Smooth muscle cell (in vitro differentiated cells): ENCODE measurements at regions not wholly inside any gene's neighbourhood (a gene's known extent, or its start where the extent isn't known, plus 50 kb on each side); places are given as distances from the start of the nearest gene placed in this dataset.

Source experiments
- DNase-seq: peaks from one replicate; lab custom pipeline; 2025; ENCODE audit not compliant: unreplicated experiment; lab: John Stamatoyannopoulos, UW
- H2AFZ ChIP-seq: fragments of 200-600 bp; sonication (generic); 2 replicates; pipeline ENCODE4 v1.6.0; 2016; ENCODE audit warnings: antibody characterized with exemption, low read depth, mild to moderate bottlenecking
- H3F3A ChIP-seq: fragments of 200-600 bp; sonication (generic); 2 replicates; pipeline ENCODE4 v1.6.0; 2017; ENCODE audit warnings: antibody characterized with exemption, low read depth
- H3K27ac ChIP-seq: fragments of 200-600 bp; sonication (generic); 2 replicates; pipeline ENCODE4 v1.5.1; 2016; ENCODE audit warnings: low read depth, mild to moderate bottlenecking
- H3K27me3 ChIP-seq: fragments of 200-600 bp; sonication (generic); 2 replicates; pipeline ENCODE4 v1.6.1; 2016; ENCODE audit warnings: low read depth, mild to moderate bottlenecking
- H3K36me3 ChIP-seq: fragments of 200-600 bp; sonication (generic); 2 replicates; pipeline ENCODE4 v1.5.1; 2016; ENCODE audit warnings: low read depth
- H3K4me1 ChIP-seq: fragments of 200-600 bp; sonication (generic); 2 replicates; pipeline ENCODE4 v1.5.1; 2016; ENCODE audit warnings: low read depth
- H3K4me2 ChIP-seq: fragments of 200-600 bp; sonication (generic); 2 replicates; pipeline ENCODE4 v1.6.0; 2016; ENCODE audit warnings: mild to moderate bottlenecking
- H3K4me3 ChIP-seq: fragments of 200-600 bp; sonication (generic); 2 replicates; pipeline ENCODE4 v1.5.1; 2016; ENCODE audit warnings: mild to moderate bottlenecking
- H3K79me2 ChIP-seq: fragments of 200-600 bp; sonication (generic); 2 replicates; pipeline ENCODE4 v1.6.0; 2016; ENCODE audit warnings: low read depth, mild to moderate bottlenecking
- H3K9ac ChIP-seq: fragments of 200-600 bp; sonication (generic); 2 replicates; pipeline ENCODE4 v1.6.0; 2016; ENCODE audit warnings: low read depth
- H3K9me3 ChIP-seq: fragments of 200-600 bp; sonication (generic); replicated peaks from 2 replicates; pipeline ENCODE4 v1.5.1; 2016; ENCODE audit warnings: low read depth
- H4K20me1 ChIP-seq: fragments of 200-600 bp; sonication (generic); 2 replicates; pipeline ENCODE4 v1.6.0; 2016; ENCODE audit warnings: low read depth
- CTCF ChIP-seq: fragments of 200-600 bp; sonication (generic); IDR thresholded peaks from 2 replicates; pipeline ENCODE4 v1.5.1; 2017; ENCODE audit warnings: borderline replicate concordance, mild to moderate bottlenecking, antibody characterized with exemption; ENCODE audit not compliant: insufficient read depth, poor library complexity, severe bottlenecking
- WGBS: methylation state at CpG from one replicate; pipeline ENCODE4 v1.1.7; 2016; ENCODE audit warnings: low lambda C conversion rate; 5-methylcytosine and 5-hydroxymethylcytosine counted together

- no peak overlapping the region for H2AFZ ChIP-seq
- no peaks in the 10 kb centered on the region for H3F3A ChIP-seq
- no peak overlapping the region for H3K9ac ChIP-seq
- H3K4me2 ChIP-seq, result no peak overlapping the region
- no peak for DNase-seq
- no peaks in the 10 kb centered on the region for H3K27me3 ChIP-seq
- no peak for TF ChIP-seq CTCF
- H3K9me3 ChIP-seq, result no peaks in the 10 kb centered on the region
- WGBS, result 84% methylated on average over 2 of the region's 2 CpGs
- no peaks in the 10 kb centered on the region for H4K20me1 ChIP-seq
- H3K4me3 ChIP-seq, result no peak overlapping the region
- H3K4me1 ChIP-seq, result no peaks in the 10 kb centered on the region
- H3K36me3 ChIP-seq, result no peaks in the 10 kb centered on the region
- no peaks in the 10 kb centered on the region for H3K79me2 ChIP-seq
- no peak overlapping the region for H3K27ac ChIP-seq
Measured at GRCh38 chr13:107675847-107676550, 539.3 kb downstream of the LIG4 start.

DNA sequence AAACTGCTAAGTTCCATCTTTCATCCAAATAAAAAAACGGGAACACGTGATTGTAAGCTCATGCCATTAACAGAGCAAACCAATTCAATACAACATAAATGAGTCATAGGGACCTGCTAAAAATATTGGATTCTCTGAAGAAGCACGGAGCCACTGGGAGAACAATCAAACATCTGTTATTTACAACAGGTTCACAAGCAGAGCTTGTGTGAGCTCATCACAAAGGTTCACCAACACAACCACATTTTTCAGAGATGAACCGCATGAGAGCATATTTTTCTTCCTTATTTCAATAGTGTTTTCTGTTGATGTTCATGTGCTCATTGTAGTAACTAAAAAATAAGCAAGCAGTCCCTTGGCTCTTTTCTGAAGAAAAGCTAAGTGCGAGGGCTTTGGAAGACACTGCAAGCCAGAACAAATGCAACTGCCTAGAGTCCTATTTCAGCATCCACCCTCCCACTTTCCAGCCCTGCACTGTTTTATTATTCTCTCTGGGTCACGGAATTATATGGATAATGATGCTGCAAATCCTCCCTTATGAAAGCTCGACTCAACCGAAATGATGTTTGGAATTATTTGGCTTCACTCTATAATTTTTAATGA lies 545.8 kb downstream of the LIG4 start:
- H3K36me3 ChIP-seq, result no peaks in the 10 kb centered on the region
- TF ChIP-seq CTCF, result no peak
- no peak for DNase-seq

GRCh38 chr13:107665926-107666458 lies 549.3 kb downstream of the LIG4 start:
- Histone ChIP-seq H4K20me1 (no peaks in the 10 kb centered on the region), H3K9me3 (no peaks in the 10 kb centered on the region), H3K79me2 (no peaks in the 10 kb centered on the region), H3K36me3 (no peaks in the 10 kb centered on the region), H3K27ac (no peak overlapping the region), H3K4me3 (no peak overlapping the region), H3K4me1 (no peaks in the 10 kb centered on the region), H3K9ac (no peak overlapping the region), H2AFZ (no peak overlapping the region), H3K4me2 (no peak overlapping the region), H3K27me3 (no peaks in the 10 kb centered on the region), H3F3A (no peaks in the 10 kb centered on the region)
- no peak for DNase-seq
- WGBS, result 93% methylated on average over 2 of the region's 2 CpGs
- no peak for TF ChIP-seq CTCF

More for the DNA sequence above, 545.8 kb downstream of the LIG4 start:
- Histone ChIP-seq H3K27me3 (no peaks in the 10 kb centered on the region), H3F3A (no peaks in the 10 kb centered on the region), H3K9ac (no peak overlapping the region), H4K20me1 (no peaks in the 10 kb centered on the region), H3K27ac (no peak overlapping the region), H3K79me2 (no peaks in the 10 kb centered on the region), H3K4me3 (no peak overlapping the region), H3K4me1 (no peaks in the 10 kb centered on the region), H2AFZ (no peak overlapping the region), H3K9me3 (no peaks in the 10 kb centered on the region), H3K4me2 (no peak overlapping the region)
- WGBS, result 94% methylated on average over 8 of the region's 8 CpGs
